GM12865 (cell line): ENCODE measurements at regions not wholly inside any gene's neighbourhood (a gene's known extent, or its start where the extent isn't known, plus 50 kb on each side); places are given as distances from the start of the nearest gene placed in this dataset.

Experiments
- DNase-seq: peaks from one replicate; pipeline ENCODE4 v3.0.0; 2010; ENCODE audit warnings: low read depth
- H3K4me3 ChIP-seq: 2 replicates; pipeline ENCODE4 v1.5.1; 2011; ENCODE audit warnings: mild to moderate bottlenecking, low read depth, low read length, control low read depth
- TF ChIP-seq, protein P1 (sequence below): IDR thresholded peaks from 2 replicates; pipeline ENCODE4 v1.5.1; 2011; ENCODE audit warnings: low read length, control low read depth, low read depth, inconsistent platforms; ENCODE audit not compliant: insufficient read depth; ENCODE audit errors: missing control alignments

DNA sequence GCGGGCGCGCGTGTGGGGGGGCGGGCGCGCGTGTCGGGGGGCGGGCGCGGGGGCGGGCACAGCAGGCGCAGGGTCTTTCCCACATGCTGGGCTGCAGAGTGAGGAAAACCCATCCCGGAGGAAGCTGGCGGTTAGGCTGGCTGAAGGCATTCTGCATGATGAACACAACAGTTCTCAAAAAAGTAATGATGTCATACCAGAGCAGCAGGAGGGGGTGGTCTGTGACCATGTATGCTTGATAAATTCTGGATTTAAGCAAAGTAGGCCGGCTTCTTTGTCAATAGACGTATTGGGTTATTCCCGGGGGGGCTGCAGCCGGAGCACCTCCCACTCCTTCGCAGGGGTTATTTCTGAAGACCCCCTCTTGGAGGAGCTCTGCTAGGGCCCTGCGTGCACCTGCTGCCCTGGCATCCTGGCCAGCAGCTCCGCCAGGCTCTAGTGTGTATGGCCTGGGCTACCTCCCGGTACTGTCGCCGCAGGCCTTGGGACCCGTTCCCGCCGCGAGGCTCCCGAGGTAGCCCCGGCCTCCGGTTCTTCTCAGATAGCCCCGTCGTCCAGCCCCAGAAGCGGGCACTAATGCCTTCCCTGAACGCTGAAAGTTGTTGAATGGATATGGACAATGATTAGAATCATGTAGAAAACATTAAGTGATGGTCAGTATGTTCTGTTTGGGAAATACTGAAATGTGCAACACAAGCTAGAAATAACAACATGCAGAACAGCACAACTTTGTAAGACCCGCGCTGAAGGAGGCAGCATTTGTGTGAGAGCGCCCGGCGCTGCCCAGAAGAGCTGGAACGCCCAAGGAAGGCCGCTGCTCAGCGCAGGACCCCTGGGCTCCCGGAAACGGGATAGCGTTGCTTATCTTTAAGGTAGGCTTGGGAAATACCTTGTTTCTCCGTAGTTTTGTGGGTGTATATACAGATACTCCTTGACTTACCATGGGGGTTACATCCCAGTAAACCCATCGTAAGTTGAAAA lies 101.4 kb upstream of the RAB6C start:
- TF ChIP-seq, protein P1, sequence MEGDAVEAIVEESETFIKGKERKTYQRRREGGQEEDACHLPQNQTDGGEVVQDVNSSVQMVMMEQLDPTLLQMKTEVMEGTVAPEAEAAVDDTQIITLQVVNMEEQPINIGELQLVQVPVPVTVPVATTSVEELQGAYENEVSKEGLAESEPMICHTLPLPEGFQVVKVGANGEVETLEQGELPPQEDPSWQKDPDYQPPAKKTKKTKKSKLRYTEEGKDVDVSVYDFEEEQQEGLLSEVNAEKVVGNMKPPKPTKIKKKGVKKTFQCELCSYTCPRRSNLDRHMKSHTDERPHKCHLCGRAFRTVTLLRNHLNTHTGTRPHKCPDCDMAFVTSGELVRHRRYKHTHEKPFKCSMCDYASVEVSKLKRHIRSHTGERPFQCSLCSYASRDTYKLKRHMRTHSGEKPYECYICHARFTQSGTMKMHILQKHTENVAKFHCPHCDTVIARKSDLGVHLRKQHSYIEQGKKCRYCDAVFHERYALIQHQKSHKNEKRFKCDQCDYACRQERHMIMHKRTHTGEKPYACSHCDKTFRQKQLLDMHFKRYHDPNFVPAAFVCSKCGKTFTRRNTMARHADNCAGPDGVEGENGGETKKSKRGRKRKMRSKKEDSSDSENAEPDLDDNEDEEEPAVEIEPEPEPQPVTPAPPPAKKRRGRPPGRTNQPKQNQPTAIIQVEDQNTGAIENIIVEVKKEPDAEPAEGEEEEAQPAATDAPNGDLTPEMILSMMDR = no peak
- peak overlapping the region; percentile 32 for H3K4me3 ChIP-seq
- no peak for DNase-seq

DNA sequence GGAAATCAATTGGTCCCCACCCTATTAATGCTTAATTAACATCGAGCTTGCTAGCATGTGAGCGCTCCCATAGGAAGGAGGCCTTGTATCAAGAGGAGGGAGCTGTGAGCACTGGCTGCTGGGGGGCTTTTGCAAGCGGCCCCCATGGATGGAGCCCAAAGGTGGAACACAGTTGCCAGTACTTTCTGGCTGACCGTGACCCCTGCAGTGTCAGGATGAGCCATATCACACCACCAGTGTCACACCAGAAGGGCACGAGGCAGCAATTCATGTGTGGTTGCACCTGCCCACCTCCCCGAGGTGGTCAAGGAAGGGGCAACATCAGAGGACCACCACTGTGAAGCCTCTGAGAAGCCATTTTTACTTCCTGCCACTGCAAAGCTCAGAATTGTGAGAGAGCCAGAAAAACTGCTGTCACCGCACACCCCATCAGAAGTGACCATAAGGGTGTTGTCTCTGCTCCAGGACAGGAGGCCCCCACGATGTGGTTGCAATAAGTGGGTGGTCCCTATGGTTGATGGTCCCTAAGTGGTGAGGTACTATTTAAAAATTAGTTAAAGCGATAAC lies 99.8 kb upstream of the RAB6C start:
- TF ChIP-seq, protein P1 = no peak
- DNase-seq = no peak
- H3K4me3 ChIP-seq = no peak overlapping the region

DNA sequence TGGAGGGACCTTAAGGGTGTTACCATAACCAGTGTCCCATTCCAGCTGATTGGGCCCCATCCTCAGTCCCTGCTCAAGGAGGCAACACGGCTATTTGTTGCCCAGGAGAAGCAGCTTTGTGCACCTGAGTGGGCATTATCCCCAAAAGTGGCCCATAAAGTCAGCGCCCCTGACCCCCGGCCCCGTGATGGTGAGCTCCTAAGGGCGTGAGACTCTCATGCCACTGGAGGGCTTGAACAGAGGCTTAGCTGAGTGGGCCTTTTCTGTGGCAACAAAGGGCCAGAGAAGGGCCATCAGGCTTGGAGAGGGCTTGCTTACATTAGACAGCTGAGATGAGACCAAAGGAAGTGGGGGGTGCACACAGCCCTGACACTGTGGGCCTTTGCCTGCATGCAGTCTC lies 99.2 kb upstream of the RAB6C start:
- no peak for DNase-seq
- TF ChIP-seq, protein P1 = no peak

DNA sequence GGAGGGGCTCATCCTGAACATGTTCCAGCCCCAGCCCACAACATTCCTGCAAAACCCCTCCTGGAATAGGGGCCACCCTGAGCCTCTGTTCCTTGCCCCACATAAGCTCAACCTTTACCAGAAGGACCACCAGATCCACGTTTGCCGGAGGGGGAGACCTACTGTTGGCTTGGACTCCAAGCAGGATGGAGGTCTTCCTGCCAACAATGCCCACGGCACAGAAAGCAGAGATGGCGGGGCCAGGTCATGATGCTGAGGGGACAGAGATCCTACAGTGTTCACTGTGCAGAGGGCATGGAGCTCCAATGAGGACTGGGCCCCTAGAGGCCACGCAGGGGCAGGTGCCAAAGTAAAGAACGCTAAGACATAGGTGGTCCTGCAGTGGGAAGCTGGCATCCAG lies 98.5 kb upstream of the RAB6C start:
- TF ChIP-seq, protein P1 = no peak
- DNase-seq = no peak
- no peak overlapping the region for H3K4me3 ChIP-seq

More for the DNA sequence above, 99.2 kb upstream of the RAB6C start:
- H3K4me3 ChIP-seq = no peak overlapping the region

DNA sequence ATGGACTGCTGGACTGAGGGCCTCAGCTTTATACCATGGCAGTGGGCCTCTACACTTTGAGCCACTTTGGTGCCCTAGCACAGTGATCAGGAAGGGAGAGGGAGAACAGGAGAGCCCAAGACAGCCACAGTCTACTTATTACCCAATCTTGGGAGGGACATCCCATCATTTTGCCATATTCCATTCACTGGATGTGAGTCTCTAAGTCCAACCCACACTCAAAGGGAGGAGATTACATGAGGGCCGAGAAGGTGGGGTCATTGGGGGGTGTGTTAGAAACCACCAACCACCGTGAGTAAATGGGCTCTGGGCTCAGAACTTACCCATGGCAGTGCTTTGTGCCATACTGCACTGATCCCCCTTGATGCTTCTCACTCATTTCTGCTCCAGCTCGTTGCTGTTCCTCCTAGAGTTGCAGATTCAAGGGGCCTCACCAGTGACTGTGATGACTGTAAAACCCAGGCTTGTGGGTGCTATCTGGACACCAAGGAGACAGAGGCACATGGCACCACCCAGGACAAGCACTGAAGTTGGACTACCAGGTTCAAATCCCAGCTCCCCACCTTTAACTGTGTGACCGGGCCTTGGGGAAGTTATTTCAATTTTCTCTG lies 97.6 kb upstream of the RAB6C start:
- TF ChIP-seq, protein P1 = no peak

DNA sequence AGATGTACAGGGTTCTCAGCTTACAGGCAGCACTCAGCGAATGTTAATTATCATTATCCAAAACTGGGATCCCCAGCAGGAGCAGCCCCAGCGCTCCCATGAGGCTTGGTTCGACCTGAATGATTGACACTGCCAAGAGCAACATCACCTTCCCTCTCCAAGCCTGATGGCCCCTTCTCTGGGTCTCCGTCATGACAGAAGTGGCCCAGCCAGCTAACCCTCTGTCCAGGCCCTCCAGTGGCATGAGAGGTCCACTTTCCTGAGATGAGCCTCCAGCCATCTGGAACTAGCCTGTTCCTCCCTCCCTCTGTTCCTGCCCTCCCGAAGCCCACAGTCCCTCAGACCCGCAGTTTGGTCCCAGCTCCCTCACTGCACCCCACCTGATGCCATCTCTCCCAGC lies 97.0 kb upstream of the RAB6C start:
- no peak for DNase-seq
- H3K4me3 ChIP-seq = no peak overlapping the region
- TF ChIP-seq, protein P1 = no peak

More for the DNA sequence above, 97.6 kb upstream of the RAB6C start:
- H3K4me3 ChIP-seq = no peak overlapping the region
- no peak for DNase-seq
